ENCODE measurements at regions not wholly inside any gene's neighbourhood (a gene's known extent, or its start where the extent isn't known, plus 50 kb on each side); places are given as distances from the start of the nearest gene placed in this dataset.
"Not testable (repeated sequence)": the region's sequence is repeated elsewhere in the genome, so short reads cannot be mapped to it uniquely, and the experiment has no call there.

DNA sequence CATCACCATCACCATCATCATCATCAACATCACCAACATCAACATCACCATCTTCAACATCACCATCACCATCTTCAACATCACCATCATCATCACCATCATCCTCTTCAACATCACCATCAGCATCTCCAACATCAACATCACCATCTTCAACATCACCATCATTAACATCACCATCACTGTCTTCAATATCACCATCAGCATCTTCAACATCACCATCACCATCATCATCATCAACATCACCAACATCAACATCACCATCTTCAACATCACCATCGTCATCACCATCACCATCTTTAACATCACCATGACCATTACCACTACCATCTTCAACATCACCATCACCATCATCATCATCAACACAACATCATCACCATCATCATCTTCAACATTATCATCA, 267.2 kb downstream of the SP3 start:
- CTCF ChIA-PET: no interaction called here
- H3K9me3 Mint-ChIP-seq: no peaks in the 10 kb centered on the region
- no peak for DNase-seq

DNA sequence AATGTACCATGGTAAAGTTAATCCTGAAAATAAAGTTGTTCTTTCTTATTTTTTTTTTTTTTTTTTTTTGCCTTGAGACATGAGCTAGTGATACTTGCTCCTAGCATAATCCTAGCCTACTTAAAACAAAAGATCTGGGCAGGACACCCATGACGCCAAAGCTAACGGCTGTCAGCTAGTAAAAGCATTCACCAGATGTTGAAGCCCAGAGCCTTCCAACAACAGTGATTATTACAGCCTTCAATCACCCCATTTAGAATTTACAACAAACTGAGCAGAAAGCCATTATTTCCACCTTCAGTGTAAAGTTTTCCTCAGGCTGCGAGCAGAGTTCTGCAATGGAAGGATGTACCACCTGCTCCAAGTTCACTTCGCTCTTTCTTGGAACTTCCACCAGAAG, 259.5 kb downstream of the SP3 start:
- DNase-seq: no peak
- Mint-ChIP-seq H3K27me3 (no peaks in the 10 kb centered on the region), H3K4me3 (no peak overlapping the region), H3K9me3 (no peaks in the 10 kb centered on the region), H3K27ac (no peak overlapping the region), H3K4me1 (no peaks in the 10 kb centered on the region), H3K36me3 (ENCODE audit: low read depth) (no peaks in the 10 kb centered on the region)
- POLR2A ChIA-PET: no interaction called here
- CTCF ChIA-PET: no interaction called here

More for the DNA sequence above, 267.2 kb downstream of the SP3 start:
- Mint-ChIP-seq H3K4me1 (no peaks in the 10 kb centered on the region), H3K27ac (no peak overlapping the region), H3K36me3 (ENCODE audit: low read depth) (no peaks in the 10 kb centered on the region), H3K27me3 (peaks cover 3% of the 10 kb centered on the region), H3K4me3 (no peak overlapping the region)
- POLR2A ChIA-PET: no interaction called here

DNA sequence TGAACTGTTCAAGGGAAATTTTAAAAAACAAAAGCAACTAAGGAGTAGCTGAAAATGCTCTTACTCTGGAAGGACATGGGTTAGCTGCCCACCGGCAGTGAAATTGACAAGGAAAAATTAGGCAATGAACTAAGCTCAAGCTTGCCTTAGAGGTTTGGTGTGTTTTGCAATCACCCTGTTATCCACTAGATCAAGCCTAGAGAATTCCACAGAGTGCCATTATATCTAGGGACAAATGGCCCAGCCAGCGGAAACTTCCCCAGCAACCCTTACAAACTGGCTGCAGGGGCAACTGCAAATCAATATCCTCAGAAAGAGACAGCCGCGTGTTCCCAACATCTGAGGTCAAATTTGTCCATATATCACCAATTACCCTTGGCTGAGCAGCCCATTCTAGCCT, 258.2 kb downstream of the SP3 start:
- H3K27ac Mint-ChIP-seq: no peak overlapping the region
- H3K27me3 Mint-ChIP-seq: peaks cover 1% of the 10 kb centered on the region
- no peaks in the 10 kb centered on the region for H3K36me3 Mint-ChIP-seq (ENCODE audit: low read depth)
- H3K4me1 Mint-ChIP-seq: no peaks in the 10 kb centered on the region
- H3K9me3 Mint-ChIP-seq: no peaks in the 10 kb centered on the region
- DNase-seq: no peak
- no peak overlapping the region for H3K4me3 Mint-ChIP-seq
- CTCF ChIA-PET: no interaction called here
- POLR2A ChIA-PET: no interaction called here

DNA sequence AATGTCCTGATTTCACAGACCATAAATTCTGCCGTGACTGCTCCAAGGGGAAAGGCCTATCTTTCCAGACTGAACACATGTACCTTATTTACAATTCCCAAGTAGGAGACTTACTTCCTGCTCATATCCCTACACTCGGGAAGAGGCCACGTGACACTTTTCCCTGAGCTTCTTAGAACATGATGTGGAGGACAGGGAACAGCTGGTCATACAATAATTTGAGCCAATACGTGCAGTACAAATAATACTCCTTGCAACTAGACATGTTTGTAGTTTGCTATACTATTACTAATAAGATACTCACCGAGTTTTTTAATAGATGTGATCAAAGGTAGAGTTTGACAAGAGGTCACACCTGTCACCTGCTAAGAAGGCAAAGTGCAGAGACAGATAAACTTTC, 256.4 kb downstream of the SP3 start:
- H3K27ac Mint-ChIP-seq: no peak overlapping the region
- POLR2A ChIA-PET: no interaction called here
- H3K9me3 Mint-ChIP-seq: no peaks in the 10 kb centered on the region
- no peaks in the 10 kb centered on the region for H3K4me1 Mint-ChIP-seq
- H3K36me3 Mint-ChIP-seq (ENCODE audit: low read depth): no peaks in the 10 kb centered on the region
- no peak for DNase-seq
- CTCF ChIA-PET: no interaction called here
- peaks cover 3% of the 10 kb centered on the region for H3K27me3 Mint-ChIP-seq
- no peak overlapping the region for H3K4me3 Mint-ChIP-seq

DNA sequence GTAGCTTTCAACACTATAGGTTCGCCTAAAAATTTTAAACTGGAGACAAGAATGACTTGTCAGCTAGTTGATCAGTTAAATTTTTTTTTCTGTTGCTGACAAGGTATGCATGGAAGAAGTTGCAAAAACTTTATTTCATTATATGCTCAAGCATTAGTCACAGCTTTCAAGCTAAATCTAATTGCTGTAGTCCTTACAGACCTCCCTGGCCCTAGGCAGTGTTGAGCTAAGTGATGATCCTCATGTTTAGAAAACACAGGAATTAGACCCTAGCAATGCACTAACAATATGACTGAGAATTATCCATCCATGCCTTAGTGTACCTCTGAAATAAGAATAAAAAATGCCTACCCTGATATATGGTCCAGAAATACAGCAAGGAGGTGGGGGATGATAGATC, 253.4 kb downstream of the SP3 start:
- no peaks in the 10 kb centered on the region for H3K36me3 Mint-ChIP-seq (ENCODE audit: low read depth)
- no peaks in the 10 kb centered on the region for H3K4me1 Mint-ChIP-seq

DNA sequence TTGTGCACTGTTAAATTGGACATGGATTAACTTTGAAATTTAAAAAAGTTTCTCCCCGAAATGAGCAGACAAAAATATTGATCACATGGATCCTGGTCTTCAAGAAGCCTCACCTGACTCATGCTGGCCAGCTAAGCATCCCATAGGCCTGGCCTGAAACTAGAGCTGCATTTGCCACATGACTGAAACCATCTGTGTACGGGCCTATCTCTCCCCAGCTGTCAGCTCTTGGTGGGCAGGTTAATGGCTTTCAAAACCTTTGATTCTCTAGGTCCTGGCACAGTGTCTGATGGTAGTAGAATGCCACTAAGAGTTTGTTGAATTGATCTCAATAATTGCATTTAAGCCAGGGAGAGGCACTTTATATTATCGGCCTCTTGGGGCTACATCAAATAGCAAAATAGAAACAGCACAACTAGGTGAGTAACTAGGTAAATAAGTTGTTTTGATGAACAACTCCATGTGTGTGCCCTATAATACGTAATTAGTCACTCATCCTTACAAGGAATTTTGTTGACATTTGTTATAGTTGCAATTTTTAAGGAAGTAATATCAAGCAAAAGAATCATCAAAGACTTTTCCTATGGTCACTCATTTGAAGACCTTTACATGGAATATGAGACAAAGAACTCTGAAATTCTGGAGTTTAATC, 251.1 kb downstream of the SP3 start:
- H3K9me3 Mint-ChIP-seq: no peaks in the 10 kb centered on the region
- ChIA-PET POLR2A (no interaction called here), CTCF (no interaction called here)
- no peak overlapping the region for H3K27ac Mint-ChIP-seq
- H3K4me1 Mint-ChIP-seq: no peaks in the 10 kb centered on the region
- H3K36me3 Mint-ChIP-seq (ENCODE audit: low read depth): no peaks in the 10 kb centered on the region
- DNase-seq: no peak
- H3K27me3 Mint-ChIP-seq: peaks cover 10% of the 10 kb centered on the region
- H3K4me3 Mint-ChIP-seq: no peak overlapping the region

More for the DNA sequence above, 253.4 kb downstream of the SP3 start:
- ChIA-PET POLR2A (no interaction called here), CTCF (no interaction called here)
- Mint-ChIP-seq H3K9me3 (no peaks in the 10 kb centered on the region), H3K27me3 (peaks cover 3% of the 10 kb centered on the region), H3K27ac (no peak overlapping the region), H3K4me3 (no peak overlapping the region)
- DNase-seq: no peak

DNA sequence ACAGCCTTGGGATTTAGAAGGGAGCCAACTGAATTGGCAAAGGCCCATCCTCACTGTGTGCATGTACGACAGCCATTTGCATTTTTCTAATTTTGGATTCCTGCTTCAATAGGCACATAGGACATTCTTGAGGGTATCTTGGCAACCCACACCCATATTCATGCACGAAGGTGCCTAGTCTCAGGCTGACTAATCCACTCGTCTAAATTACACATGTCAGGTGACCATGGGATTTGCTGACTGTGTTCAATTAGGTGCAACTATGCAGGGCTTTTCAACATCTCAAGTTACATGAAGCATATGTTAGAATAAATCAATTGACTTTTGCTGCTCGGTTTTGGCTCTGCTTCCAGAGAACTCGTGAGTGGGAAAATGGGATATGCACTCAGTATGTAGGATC, 249.7 kb downstream of the SP3 start:
- ChIA-PET CTCF (no interaction called here), POLR2A (no interaction called here)
- Mint-ChIP-seq H3K36me3 (ENCODE audit: low read depth) (no peaks in the 10 kb centered on the region), H3K4me1 (no peaks in the 10 kb centered on the region), H3K27me3 (peaks cover 12% of the 10 kb centered on the region), H3K27ac (no peak overlapping the region), H3K4me3 (no peak overlapping the region), H3K9me3 (no peaks in the 10 kb centered on the region)
- DNase-seq: no peak

DNA sequence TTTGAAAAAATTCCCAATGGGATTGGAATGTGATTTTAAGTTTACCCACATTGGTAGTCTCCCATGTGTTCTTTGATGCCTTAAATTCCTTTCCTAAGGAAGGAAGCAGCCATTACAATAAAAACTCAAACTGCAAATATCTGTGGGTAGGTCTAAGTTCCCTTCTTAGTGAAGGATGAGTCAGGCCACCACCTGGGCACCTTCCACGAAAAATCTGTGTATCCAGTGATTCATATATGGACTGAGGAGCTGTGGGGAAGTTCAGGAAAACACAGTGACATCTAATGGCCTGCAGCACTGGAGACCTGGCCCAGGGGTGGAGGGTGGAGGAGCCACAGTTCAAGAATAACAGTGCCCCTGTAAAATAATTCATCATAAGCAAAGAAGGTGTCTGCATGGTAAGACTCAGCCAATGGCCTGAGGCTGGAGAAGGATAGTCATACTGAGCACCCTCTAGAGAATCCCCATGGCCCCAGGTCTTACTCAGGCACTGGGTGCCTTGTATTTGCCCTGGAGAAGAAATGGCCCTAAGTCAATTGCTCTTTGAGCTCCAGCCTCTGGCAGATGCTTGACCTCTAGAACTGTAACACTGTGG, 248.6 kb downstream of the SP3 start:
- Mint-ChIP-seq H3K27me3 (peaks cover 16% of the 10 kb centered on the region), H3K27ac (no peak overlapping the region), H3K4me1 (no peaks in the 10 kb centered on the region), H3K9me3 (no peaks in the 10 kb centered on the region), H3K4me3 (no peak overlapping the region), H3K36me3 (ENCODE audit: low read depth) (no peaks in the 10 kb centered on the region)
- ChIA-PET CTCF (no interaction called here), POLR2A (no interaction called here)
- DNase-seq: no peak

DNA sequence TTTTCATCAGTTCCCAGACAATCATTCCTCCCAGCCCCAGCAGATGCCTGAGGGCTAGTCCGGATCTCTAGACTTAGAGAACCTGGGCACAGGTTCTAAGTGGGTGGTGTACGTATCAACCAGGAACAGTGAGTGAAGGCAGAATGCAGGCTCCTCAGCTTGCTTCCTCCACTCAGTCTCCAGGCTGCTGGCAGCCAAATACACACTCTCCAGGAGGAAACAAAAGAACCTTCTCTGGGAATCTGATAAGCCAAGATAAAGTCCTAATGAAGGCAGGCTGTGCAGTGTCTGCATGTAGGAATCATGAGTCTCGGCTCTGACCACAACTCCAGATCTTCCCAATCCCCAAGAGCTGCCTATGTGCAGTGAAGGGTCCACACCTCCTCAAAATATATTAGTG, 245.7 kb downstream of the SP3 start:
- DNase-seq: no peak
- Mint-ChIP-seq H3K4me1 (no peaks in the 10 kb centered on the region), H3K4me3 (no peak overlapping the region), H3K27me3 (peaks cover 29% of the 10 kb centered on the region), H3K27ac (no peak overlapping the region), H3K9me3 (no peaks in the 10 kb centered on the region), H3K36me3 (ENCODE audit: low read depth) (no peaks in the 10 kb centered on the region)
- POLR2A ChIA-PET: no interaction called here
- CTCF ChIA-PET: no interaction called here

DNA sequence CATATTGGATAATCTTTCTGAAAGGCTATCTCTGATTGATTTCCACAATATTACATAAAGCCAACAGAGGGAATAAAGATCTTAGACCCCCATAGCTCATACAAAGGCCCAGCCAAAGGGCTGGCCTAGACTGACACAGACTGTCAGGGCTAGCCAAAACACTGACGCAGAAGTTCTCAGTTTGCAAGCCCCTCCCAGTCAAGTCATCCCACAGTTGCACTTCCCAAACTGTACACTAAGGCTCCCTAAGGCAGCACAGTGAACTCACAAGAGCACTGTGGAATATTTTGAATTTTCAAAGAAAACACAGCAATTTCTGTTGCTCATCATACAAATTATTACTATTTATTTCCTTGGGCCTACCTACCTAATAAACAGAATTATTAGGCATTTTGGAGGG, 244.9 kb downstream of the SP3 start:
- H3K27ac Mint-ChIP-seq: no peak overlapping the region
- peaks cover 31% of the 10 kb centered on the region for H3K27me3 Mint-ChIP-seq
- CTCF ChIA-PET: interaction anchor here (0.6 kb wide), 1 partner anchor 629 kb away, joined by 3 read pairs; no protein-coding TSS in a partner anchor
- H3K9me3 Mint-ChIP-seq: no peaks in the 10 kb centered on the region
- no peak for DNase-seq
- no peaks in the 10 kb centered on the region for H3K36me3 Mint-ChIP-seq (ENCODE audit: low read depth)
- POLR2A ChIA-PET: no interaction called here
- no peak overlapping the region for H3K4me3 Mint-ChIP-seq
- no peaks in the 10 kb centered on the region for H3K4me1 Mint-ChIP-seq

DNA sequence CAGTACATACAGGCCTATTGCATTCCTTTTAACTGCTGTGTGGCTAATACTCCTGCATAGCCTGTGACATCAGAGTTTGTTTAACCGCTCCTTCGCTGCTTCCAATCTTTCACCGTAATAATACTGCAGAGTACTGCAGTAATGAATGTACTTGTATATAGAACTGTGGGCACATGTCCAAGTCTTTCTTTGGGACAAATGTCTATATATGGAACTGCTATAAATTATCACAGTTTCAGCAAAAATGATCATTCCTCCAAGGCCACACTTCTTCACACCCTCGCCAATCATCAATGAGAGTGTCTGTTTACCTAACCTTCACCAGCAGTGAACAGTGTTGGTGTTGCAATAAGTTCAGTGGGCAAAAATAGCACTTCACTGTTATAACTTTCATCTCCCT, 230.4 kb downstream of the SP3 start:
- CTCF ChIA-PET: no interaction called here

DNA sequence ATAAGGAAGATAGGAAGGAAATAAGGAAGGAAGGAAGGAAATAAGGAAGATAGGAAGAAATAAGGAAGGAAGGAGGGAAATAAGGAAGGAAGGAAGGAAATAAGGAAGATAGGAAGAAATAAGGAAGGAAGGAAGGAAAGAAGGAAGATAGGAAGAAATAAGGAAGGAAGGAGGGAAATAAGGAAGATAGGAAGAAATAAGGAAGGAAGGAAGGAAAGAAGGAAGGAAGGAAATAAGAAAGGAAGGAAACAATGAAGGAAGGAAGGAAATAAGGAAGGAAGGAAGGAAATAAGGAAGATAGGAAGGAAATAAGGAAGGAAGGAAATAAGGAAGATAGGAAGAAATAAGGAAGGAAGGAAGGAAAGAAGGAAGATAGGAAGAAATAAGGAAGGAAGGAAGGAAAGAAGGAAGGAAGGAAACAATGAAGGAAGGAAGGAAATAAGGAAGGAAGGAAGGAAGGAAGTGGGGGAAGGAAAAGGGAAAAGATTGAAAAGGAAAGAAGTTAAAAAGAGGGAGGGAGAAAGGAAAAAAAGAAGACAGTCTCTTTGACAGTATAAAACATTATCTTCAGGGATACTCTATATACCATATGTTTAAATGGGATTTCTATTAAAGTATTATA, 227.1 kb downstream of the SP3 start:
- H3K27ac Mint-ChIP-seq; H3K36me3 Mint-ChIP-seq (ENCODE audit: low read depth); DNase-seq; H3K4me3 Mint-ChIP-seq; POLR2A ChIA-PET; H3K4me1 Mint-ChIP-seq; CTCF ChIA-PET; H3K9me3 Mint-ChIP-seq: not testable (repeated sequence)
- H3K27me3 Mint-ChIP-seq: peaks cover 18% of the 10 kb centered on the region

More for the DNA sequence above, 230.4 kb downstream of the SP3 start:
- Mint-ChIP-seq H3K4me1 (no peaks in the 10 kb centered on the region), H3K36me3 (ENCODE audit: low read depth) (peaks cover 2% of the 10 kb centered on the region), H3K27me3 (peaks cover 5% of the 10 kb centered on the region), H3K4me3 (no peak overlapping the region), H3K9me3 (peaks cover 4% of the 10 kb centered on the region), H3K27ac (no peak overlapping the region)
- no peak for DNase-seq
- POLR2A ChIA-PET: no interaction called here

DNA sequence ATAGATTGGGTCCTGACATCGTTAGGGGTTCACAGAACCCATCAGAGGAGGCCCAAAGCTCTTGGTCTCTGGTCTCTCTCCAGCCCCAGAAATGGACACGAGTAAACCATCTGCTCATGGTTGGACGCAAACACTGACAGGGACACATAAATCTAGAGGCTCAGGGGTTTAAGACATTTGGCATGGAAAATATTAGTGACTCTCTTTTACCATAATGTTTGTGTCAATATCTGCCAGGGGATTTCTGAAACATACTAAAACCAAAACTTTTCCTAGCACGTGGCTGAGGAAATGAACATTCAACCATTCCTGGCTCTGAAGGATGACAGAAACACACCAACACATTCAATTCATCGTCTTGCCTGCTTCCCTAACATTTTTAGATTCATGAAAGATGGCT, 226.2 kb downstream of the SP3 start:
- no peak overlapping the region for H3K27ac Mint-ChIP-seq
- H3K9me3 Mint-ChIP-seq: peaks cover 4% of the 10 kb centered on the region
- H3K4me3 Mint-ChIP-seq: no peak overlapping the region
- ChIA-PET POLR2A (no interaction called here), CTCF (no interaction called here)
- H3K36me3 Mint-ChIP-seq (ENCODE audit: low read depth): peaks cover 2% of the 10 kb centered on the region
- no peaks in the 10 kb centered on the region for H3K4me1 Mint-ChIP-seq
- H3K27me3 Mint-ChIP-seq: peaks cover 22% of the 10 kb centered on the region
- DNase-seq: no peak

DNA sequence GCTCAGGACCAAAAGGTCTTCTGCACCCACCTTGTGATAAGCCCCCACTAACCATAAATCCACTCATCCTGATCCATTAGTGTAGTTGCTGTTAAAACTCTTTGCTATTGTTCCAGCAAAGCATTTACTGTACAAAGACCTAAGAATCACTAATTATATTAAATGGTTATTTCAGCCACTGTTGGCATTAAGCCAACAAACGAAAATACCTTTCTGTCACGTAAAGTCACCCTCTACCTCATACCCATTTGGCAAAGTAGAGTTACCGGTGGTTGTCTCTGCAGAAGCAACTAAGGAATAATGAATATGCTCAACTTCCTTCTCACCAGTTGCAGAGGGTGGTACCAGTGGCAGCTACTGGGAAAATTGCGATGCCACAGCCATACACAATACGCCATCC, 224.5 kb downstream of the SP3 start:
- ChIA-PET CTCF (interaction anchor here (0.6 kb wide), 1 partner anchor 263 kb away, joined by 5 read pairs; no protein-coding TSS in a partner anchor), POLR2A (no interaction called here)
- DNase-seq: no peak
- Mint-ChIP-seq H3K27me3 (peaks cover 23% of the 10 kb centered on the region), H3K9me3 (peaks cover 4% of the 10 kb centered on the region), H3K4me3 (no peak overlapping the region), H3K27ac (no peak overlapping the region), H3K4me1 (no peaks in the 10 kb centered on the region), H3K36me3 (ENCODE audit: low read depth) (peaks cover 2% of the 10 kb centered on the region)

Data from activated CD4-positive, alpha-beta T cell treated with anti-CD3 and anti-CD28 coated beads, Interleukin-2, amount 10 ng/mL, durations not matched to agents 7 days and 5 days (primary cell).